Uterus (tissue), 3 donors: ENCODE measurements at regions not wholly inside any gene's neighbourhood (a gene's known extent, or its start where the extent isn't known, plus 50 kb on each side); places are given as distances from the start of the nearest gene placed in this dataset.

ENCODE experiments used
- DNase-seq, 2 donors: peaks; one replicate each; pipeline ENCODE4 v3.0.0-alpha.2; 2019 to 2020
- H3K27ac ChIP-seq, 2 donors: fragments of 200-600 bp; sonication (generic); 1 replicate in 1 of 2; 2 replicates in 1 of 2; pipeline ENCODE4 v1.5.1; 2016 to 2018
- H3K27me3 ChIP-seq, 2 donors: fragments of 200-600 bp; sonication (generic); one replicate each; pipeline ENCODE4 v1.5.1; 2018 to 2019; ENCODE audit warnings: control low read depth in 1 of 2
- H3K36me3 ChIP-seq, 2 donors: fragments of 200-600 bp; sonication (generic); one replicate each; pipeline ENCODE4 v1.5.1; 2019; ENCODE audit warnings: control low read depth in 1 of 2
- H3K4me1 ChIP-seq, 2 donors: fragments of 200-600 bp; sonication (generic); one replicate each; pipeline ENCODE4 v1.5.1; 2018 to 2019; ENCODE audit warnings: control low read depth in 1 of 2
- H3K4me3 ChIP-seq, 2 donors: fragments of 200-600 bp; sonication (generic); 1 replicate in 1 of 2; 2 replicates in 1 of 2; pipeline ENCODE4 v1.5.1; 2018 to 2019; ENCODE audit warnings: mild to moderate bottlenecking in 1 of 2
- H3K9me3 ChIP-seq, 2 donors: fragments of 200-600 bp; sonication (generic); one replicate each; pipeline ENCODE4 v1.5.1; 2019; ENCODE audit warnings: control low read depth in 1 of 2
- POLR2A ChIP-seq, 2 donors: fragments of 450-650 bp; IDR thresholded peaks; one replicate each; pipeline ENCODE4 v1.6.1; 2016; ENCODE audit warnings: antibody characterized with exemption in 2 of 2, mild to moderate bottlenecking in 1 of 2, moderate library complexity in 1 of 2
- intact Hi-C: fragments of 100-400 bp; cut with DNase I; formaldehyde crosslinking; loops from one replicate; pipeline ENCODE4 v1.15.1; 2023; ENCODE audit warnings: low total_unique reads
- TF ChIP-seq, protein P1 (sequence below), 4 experiments: fragments of 200-600 bp in 2 of 4; fragments of 450-650 bp in 2 of 4; sonication (generic) in 2 of 4; IDR thresholded peaks; one replicate each; pipeline ENCODE4 v1.5.1; 2016 to 2019; ENCODE audit warnings: antibody characterized with exemption in 4 of 4, mild to moderate bottlenecking in 2 of 4, moderate library complexity in 1 of 4
- donor health status: DM: yes; HTN: yes; CAD: no.

DNA sequence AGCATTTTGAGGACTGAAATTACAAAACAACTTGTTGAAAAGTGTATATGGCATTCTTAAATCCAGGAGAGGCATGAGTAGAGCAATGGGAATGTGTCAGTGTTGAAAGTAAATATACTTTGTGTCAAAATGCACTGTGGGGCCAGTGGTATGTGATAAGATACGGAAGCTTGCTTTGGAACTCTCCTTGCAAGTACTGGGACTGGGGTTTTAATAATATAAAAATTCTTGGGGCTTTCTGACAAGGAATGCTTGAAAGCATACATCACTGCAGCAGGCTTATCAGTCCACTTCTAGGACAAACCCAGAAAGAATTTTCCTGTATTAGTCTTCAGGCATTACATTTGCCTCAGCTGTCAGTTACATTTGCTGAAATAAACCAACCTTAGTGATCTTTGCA lies 472.8 kb upstream of the FZD8 start:
- H3K36me3 ChIP-seq = no peaks in the 10 kb centered on the region

GRCh38 chr10:36114141-36114540 lies 472.0 kb upstream of the FZD8 start:
- Histone ChIP-seq H3K4me1 (peaks cover 0 to 9% of the 10 kb centered on the region in 2 donors), H3K27ac (no peak overlapping the region), H3K9me3 (no peaks in the 10 kb centered on the region), H3K36me3 (no peaks in the 10 kb centered on the region), H3K27me3 (no peaks in the 10 kb centered on the region), H3K4me3 (no peak overlapping the region)
- no peak for DNase-seq
- intact Hi-C loops = no loop called here
- no peak for TF ChIP-seq POLR2A (IDR thresholded peaks at IDR 0.05)
- TF ChIP-seq, protein P1, sequence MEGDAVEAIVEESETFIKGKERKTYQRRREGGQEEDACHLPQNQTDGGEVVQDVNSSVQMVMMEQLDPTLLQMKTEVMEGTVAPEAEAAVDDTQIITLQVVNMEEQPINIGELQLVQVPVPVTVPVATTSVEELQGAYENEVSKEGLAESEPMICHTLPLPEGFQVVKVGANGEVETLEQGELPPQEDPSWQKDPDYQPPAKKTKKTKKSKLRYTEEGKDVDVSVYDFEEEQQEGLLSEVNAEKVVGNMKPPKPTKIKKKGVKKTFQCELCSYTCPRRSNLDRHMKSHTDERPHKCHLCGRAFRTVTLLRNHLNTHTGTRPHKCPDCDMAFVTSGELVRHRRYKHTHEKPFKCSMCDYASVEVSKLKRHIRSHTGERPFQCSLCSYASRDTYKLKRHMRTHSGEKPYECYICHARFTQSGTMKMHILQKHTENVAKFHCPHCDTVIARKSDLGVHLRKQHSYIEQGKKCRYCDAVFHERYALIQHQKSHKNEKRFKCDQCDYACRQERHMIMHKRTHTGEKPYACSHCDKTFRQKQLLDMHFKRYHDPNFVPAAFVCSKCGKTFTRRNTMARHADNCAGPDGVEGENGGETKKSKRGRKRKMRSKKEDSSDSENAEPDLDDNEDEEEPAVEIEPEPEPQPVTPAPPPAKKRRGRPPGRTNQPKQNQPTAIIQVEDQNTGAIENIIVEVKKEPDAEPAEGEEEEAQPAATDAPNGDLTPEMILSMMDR (IDR thresholded peaks at IDR 0.05) = no peak

More for the DNA sequence above, 472.8 kb upstream of the FZD8 start:
- H3K4me1 ChIP-seq = peaks cover 0 to 9% of the 10 kb centered on the region in 2 donors
- intact Hi-C loops = no loop called here
- no peak for TF ChIP-seq POLR2A (IDR thresholded peaks at IDR 0.05)
- TF ChIP-seq, protein P1 (IDR thresholded peaks at IDR 0.05) = no peak
- no peak for DNase-seq
- no peak overlapping the region for H3K27ac ChIP-seq
- no peaks in the 10 kb centered on the region for H3K9me3 ChIP-seq
- H3K4me3 ChIP-seq = no peak overlapping the region
- H3K27me3 ChIP-seq = no peaks in the 10 kb centered on the region

DNA sequence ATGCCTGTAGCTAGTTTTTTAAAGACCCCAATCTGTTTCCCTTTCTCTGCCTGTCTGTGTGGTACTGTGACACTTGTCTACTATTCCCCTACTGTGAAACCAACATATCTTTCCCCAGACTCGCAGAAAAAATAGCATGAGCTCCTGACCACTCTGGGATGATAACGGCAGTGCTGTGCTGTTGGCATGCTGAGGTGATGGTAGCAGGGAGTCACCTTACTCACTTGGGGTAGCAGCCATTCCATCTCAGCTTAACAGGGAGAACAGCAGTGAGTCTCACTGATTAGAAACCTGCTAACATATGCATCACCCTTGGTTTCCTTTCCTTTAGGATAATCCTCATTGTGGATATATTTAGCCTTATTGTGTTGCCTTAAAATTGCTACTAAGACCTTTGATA lies 469.6 kb upstream of the FZD8 start:
- intact Hi-C loops = no loop called here
- TF ChIP-seq, protein P1 (IDR thresholded peaks at IDR 0.05) = no peak
- TF ChIP-seq POLR2A (IDR thresholded peaks at IDR 0.05) = no peak

GRCh38 chr10:36110097-36110496 lies 468.0 kb upstream of the FZD8 start:
- H3K27ac ChIP-seq = no peak overlapping the region
- intact Hi-C loops = no loop called here

More for the DNA sequence above, 469.6 kb upstream of the FZD8 start:
- H3K27ac ChIP-seq = no peak overlapping the region
- no peak overlapping the region for H3K4me3 ChIP-seq
- H3K27me3 ChIP-seq = no peaks in the 10 kb centered on the region
- H3K9me3 ChIP-seq = no peaks in the 10 kb centered on the region
- no peaks in the 10 kb centered on the region for H3K36me3 ChIP-seq
- peaks cover 0 to 9% of the 10 kb centered on the region in 2 donors for H3K4me1 ChIP-seq
- DNase-seq = no peak

GRCh38 chr10:36109399-36110023 lies 467.4 kb upstream of the FZD8 start:
- Histone ChIP-seq H3K36me3 (no peaks in the 10 kb centered on the region), H3K27ac (no peak overlapping the region), H3K9me3 (no peaks in the 10 kb centered on the region), H3K27me3 (no peaks in the 10 kb centered on the region), H3K4me1 (no peaks in the 10 kb centered on the region), H3K4me3 (no peak overlapping the region)
- intact Hi-C loops = no loop called here
- no peak for TF ChIP-seq POLR2A (IDR thresholded peaks at IDR 0.05)
- TF ChIP-seq, protein P1 (IDR thresholded peaks at IDR 0.05) = no peak
- DNase-seq = no peak

More at GRCh38 chr10:36110097-36110496, 468.0 kb upstream of the FZD8 start:
- peaks cover 0 to under 1% of the 10 kb centered on the region in 2 donors for H3K4me1 ChIP-seq
- no peak overlapping the region for H3K4me3 ChIP-seq
- no peaks in the 10 kb centered on the region for H3K27me3 ChIP-seq
- no peaks in the 10 kb centered on the region for H3K9me3 ChIP-seq
- no peak for DNase-seq
- TF ChIP-seq POLR2A (IDR thresholded peaks at IDR 0.05) = no peak
- TF ChIP-seq, protein P1 (IDR thresholded peaks at IDR 0.05) = no peak
- H3K36me3 ChIP-seq = no peaks in the 10 kb centered on the region
